Endometrium (tissue), 2 donors: ENCODE measurements at regions not wholly inside any gene's neighbourhood (a gene's known extent, or its start where the extent isn't known, plus 50 kb on each side); places are given as distances from the start of the nearest gene placed in this dataset.

Source experiments
- FAIRE-seq: peaks from 2 replicates; lab custom pipeline; 2012; peaks lifted over from hg19 to GRCh38; lab: Jason Lieb, UNC
- donor health status: control.
- donor health status: control.

DNA sequence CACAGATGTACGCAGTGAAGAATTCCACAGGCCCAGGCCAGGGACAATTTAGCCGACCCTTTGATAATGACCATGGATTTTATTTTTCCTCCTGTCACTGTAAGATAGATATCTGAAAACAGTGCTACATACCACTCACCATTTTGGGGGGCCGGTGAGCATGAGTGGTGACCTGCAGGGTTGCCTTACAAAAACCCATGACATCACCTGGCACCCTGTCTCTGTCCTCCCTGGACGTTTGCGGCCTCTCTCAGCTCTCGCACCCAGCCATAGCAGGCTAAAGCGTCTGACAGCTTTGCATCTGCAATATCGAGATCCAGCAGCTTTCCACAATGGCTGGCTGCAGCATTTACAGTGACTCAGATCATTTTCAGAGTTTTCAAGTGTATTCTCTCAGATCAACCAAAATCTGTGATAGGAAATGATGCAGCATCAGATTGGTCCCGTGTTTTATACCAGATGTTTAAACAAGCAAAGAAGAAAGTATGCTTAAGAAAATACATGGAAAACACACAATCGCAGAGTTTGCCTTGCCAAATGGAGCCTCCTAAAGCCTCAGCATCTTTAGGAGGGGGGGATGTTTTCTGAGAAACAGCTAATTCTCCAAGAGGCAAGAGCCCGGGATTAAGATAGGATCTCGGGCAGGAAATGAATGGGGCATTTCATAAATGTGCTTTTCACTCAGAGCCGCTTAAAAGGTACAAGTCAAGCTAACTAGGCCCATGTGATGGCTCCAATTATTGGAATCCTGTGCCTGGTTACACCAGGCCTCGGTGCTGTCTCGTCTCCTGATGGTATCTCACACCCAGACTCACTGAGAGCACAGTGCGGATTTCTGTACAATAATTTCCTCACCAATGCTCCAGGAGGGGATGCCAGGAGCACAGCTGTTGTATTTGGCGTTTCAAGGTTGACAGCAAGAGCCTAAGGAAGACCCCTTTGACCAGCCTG is 257.3 kb downstream of the XXYLT1 start:
- FAIRE-seq = no peak

DNA sequence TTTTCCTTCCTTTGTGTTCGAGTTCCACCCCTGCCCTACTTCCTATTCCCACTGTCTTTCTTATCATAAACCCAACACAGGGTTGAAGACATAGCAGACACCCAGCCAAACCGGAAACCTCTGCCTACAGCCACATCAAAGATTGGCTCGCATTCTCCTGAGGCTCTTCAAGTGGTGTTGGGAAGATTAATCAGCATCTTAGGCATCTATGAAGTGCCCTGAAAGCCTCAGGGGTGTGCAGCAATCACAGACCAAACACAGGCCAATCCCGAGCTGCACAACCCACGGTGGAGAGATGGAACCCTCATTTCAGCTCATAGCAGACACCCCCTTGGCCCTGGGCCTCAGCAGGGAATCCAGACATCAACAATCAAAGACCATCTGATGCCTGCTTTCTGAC is 255.9 kb downstream of the XXYLT1 start:
- no peak for FAIRE-seq

DNA sequence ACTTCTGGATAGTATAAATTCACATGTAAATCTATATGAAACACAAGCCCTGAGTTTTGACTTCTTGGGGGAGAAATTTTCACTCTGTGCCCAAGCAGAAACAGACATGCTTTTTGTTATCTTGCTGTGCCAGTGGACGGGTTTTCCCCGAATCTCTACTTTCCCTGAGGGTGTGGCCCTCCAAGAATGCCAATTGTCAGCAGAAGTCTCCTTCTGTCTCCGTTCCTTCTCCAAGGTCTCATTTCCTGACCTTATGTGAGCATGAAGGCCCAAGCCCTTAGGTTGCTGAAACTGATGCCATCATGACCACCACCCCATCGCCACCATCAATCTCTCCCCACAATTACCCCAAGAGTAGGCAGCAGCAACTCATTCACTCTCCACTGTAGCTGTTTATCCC is 253.8 kb downstream of the XXYLT1 start:
- no peak for FAIRE-seq
